ENCODE measurements at regions not wholly inside any gene's neighbourhood (a gene's known extent, or its start where the extent isn't known, plus 50 kb on each side); places are given as distances from the start of the nearest gene placed in this dataset.

GRCh38 chr14:26233118-26233517 lies 364.7 kb downstream of the NOVA1 start:
- Histone ChIP-seq H3K4me3 (replicated peaks in 1 of 3; ENCODE audit: insufficient read depth in 1 of 3, low read depth in 1 of 3, low read length in 3 of 3) (no peak overlapping the region), H3K9ac (replicated peaks; ENCODE audit: extremely low read depth, insufficient read depth, low read length) (no peak overlapping the region), H3K27ac (ENCODE audit: insufficient read depth, low read depth, low read length) (no peak overlapping the region), H2AFZ (ENCODE audit: low read depth, low read length) (no peak overlapping the region), H3K4me2 (ENCODE audit: insufficient read depth, low read length) (no peak overlapping the region), H3K9me1 (replicated peaks; ENCODE audit: control insufficient read depth, extremely low read depth, insufficient read depth, low read length) (no peaks in the 10 kb centered on the region), H3K4me1 (ENCODE audit: control insufficient read depth, extremely low read depth, insufficient read depth, low read length) (no peaks in the 10 kb centered on the region), H4K20me1 (replicated peaks; ENCODE audit: control insufficient read depth, extremely low read depth, insufficient read depth, low read length) (no peaks in the 10 kb centered on the region), H3K79me2 (ENCODE audit: control insufficient read depth, insufficient read depth, low read length) (no peaks in the 10 kb centered on the region), H3K36me3 (ENCODE audit: control insufficient read depth in 2 of 2, extremely low read depth in 1 of 2, insufficient read depth in 2 of 2, low read length in 2 of 2) (no peaks in the 10 kb centered on the region), H3K9me3 (replicated peaks; ENCODE audit: control insufficient read depth, insufficient read depth, low read length) (no peaks in the 10 kb centered on the region), H3K27me3 (ENCODE audit: control insufficient read depth in 2 of 2, insufficient read depth in 2 of 2, low read length in 2 of 2) (peaks cover 0 to 2% of the 10 kb centered on the region in 2 experiments)
- DNase-seq (ENCODE audit: low read depth, low spot score) (no peak), FAIRE-seq (no peak)
- CTCF ChIA-PET = no interaction called here
- dilution Hi-C loops (cut with MboI; ENCODE audit: extremely low pct_ligation_motif_present, low sequenced_read_pairs) = no loop called here
- POLR2A ChIA-PET = no interaction called here
- intact Hi-C loops (cut with micrococcal nuclease) = no loop called here
- TF ChIP-seq MYC (IDR thresholded peaks at IDR 0.05; ENCODE audit: low read depth, low read length) = no peak
- TF ChIP-seq, protein P1, sequence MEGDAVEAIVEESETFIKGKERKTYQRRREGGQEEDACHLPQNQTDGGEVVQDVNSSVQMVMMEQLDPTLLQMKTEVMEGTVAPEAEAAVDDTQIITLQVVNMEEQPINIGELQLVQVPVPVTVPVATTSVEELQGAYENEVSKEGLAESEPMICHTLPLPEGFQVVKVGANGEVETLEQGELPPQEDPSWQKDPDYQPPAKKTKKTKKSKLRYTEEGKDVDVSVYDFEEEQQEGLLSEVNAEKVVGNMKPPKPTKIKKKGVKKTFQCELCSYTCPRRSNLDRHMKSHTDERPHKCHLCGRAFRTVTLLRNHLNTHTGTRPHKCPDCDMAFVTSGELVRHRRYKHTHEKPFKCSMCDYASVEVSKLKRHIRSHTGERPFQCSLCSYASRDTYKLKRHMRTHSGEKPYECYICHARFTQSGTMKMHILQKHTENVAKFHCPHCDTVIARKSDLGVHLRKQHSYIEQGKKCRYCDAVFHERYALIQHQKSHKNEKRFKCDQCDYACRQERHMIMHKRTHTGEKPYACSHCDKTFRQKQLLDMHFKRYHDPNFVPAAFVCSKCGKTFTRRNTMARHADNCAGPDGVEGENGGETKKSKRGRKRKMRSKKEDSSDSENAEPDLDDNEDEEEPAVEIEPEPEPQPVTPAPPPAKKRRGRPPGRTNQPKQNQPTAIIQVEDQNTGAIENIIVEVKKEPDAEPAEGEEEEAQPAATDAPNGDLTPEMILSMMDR (IDR thresholded peaks at IDR 0.05; ENCODE audit: extremely low read depth in 1 of 2, insufficient read depth in 1 of 2, low read depth in 1 of 2, low read length in 2 of 2) = no peak
- no TSS peak for BruUV-seq (replicated peaks)

- DNase-seq (ENCODE audit: low read depth, low spot score) = no peak
- peaks cover 0 to 6% of the 10 kb centered on the region in 2 experiments for H3K27me3 ChIP-seq (ENCODE audit: control insufficient read depth in 2 of 2, insufficient read depth in 2 of 2, low read length in 2 of 2)
- no TSS peak for BruUV-seq (replicated peaks)
- CTCF ChIA-PET = interaction anchor here (0.6 kb wide), 1 partner anchor 9 kb away, joined by 3 read pairs; no protein-coding TSS in a partner anchor
- intact Hi-C loops (cut with micrococcal nuclease) (no loop called here), dilution Hi-C loops (cut with MboI; ENCODE audit: extremely low pct_ligation_motif_present, low sequenced_read_pairs) (no loop called here)
- no peaks in the 10 kb centered on the region for H3K9me1 ChIP-seq (replicated peaks; ENCODE audit: control insufficient read depth, extremely low read depth, insufficient read depth, low read length)
- POLR2A ChIA-PET = no interaction called here
- H3K9ac ChIP-seq (replicated peaks; ENCODE audit: extremely low read depth, insufficient read depth, low read length) = no peak overlapping the region
- no peak overlapping the region for H3K27ac ChIP-seq (ENCODE audit: insufficient read depth, low read depth, low read length)
- no peak for FAIRE-seq
- H3K4me2 ChIP-seq (ENCODE audit: insufficient read depth, low read length) = no peak overlapping the region
- no peak overlapping the region for H3K4me3 ChIP-seq (replicated peaks in 1 of 3; ENCODE audit: insufficient read depth in 1 of 3, low read depth in 1 of 3, low read length in 3 of 3)
- no peaks in the 10 kb centered on the region for H3K36me3 ChIP-seq (ENCODE audit: control insufficient read depth in 2 of 2, extremely low read depth in 1 of 2, insufficient read depth in 2 of 2, low read length in 2 of 2)
- no peak for TF ChIP-seq JUN (IDR thresholded peaks at IDR 0.05; ENCODE audit: borderline replicate concordance, insufficient read depth, insufficient read length, low read depth)
- no peak for TF ChIP-seq GATA2 (IDR thresholded peaks at IDR 0.05; ENCODE audit: insufficient read depth, insufficient read length, low read depth, low read length)
- no peak for TF ChIP-seq MAX (IDR thresholded peaks at IDR 0.05; ENCODE audit: insufficient read depth, insufficient read length)
- no peak for TF ChIP-seq EZH2 (IDR thresholded peaks at IDR 0.05; ENCODE audit: borderline replicate concordance, low read depth, low read length, severe bottlenecking)
- TF ChIP-seq POLR2AphosphoS5 (IDR thresholded peaks at IDR 0.05; ENCODE audit: insufficient read depth, low read depth, low read length) = no peak
- H3K4me1 ChIP-seq (ENCODE audit: control insufficient read depth, extremely low read depth, insufficient read depth, low read length) = no peaks in the 10 kb centered on the region
- H2AFZ ChIP-seq (ENCODE audit: low read depth, low read length) = no peak overlapping the region
- no peaks in the 10 kb centered on the region for H3K79me2 ChIP-seq (ENCODE audit: control insufficient read depth, insufficient read depth, low read length)
- no peaks in the 10 kb centered on the region for H3K9me3 ChIP-seq (replicated peaks; ENCODE audit: control insufficient read depth, insufficient read depth, low read length)
- H4K20me1 ChIP-seq (replicated peaks; ENCODE audit: control insufficient read depth, extremely low read depth, insufficient read depth, low read length) = no peaks in the 10 kb centered on the region
Observed at GRCh38 chr14:26218861-26219260, 379.0 kb downstream of the NOVA1 start.
